NCI-H226 (cell line): ENCODE measurements at regions not wholly inside any gene's neighbourhood (a gene's known extent, or its start where the extent isn't known, plus 50 kb on each side); places are given as distances from the start of the nearest gene placed in this dataset.
"Not testable (repeated sequence)": the region's sequence is repeated elsewhere in the genome, so short reads cannot be mapped to it uniquely, and the experiment has no call there.

ENCODE experiments used
- DNase-seq: peaks from one replicate; pipeline ENCODE4 v3.0.0-alpha.2; 2015

DNA sequence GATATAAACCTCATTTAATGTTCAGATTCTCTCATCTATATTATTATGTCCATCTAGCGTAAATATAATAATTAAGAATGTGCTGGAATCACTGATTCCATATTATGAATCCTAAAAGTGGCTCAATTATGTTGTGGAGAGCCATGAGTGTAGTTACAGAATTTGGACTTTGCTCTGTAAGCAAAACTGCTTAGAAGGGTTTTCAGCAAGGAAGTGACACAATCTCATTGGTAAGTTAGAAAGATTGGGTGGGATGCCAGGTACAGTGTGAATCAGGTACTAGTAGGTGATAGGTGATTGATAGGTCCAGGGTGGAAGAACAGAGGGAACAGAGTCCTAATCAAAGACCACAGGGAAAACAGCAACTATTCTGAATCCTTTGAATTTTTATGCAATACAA lies 74.9 kb upstream of the ABLIM1 start:
- no peak for DNase-seq

DNA sequence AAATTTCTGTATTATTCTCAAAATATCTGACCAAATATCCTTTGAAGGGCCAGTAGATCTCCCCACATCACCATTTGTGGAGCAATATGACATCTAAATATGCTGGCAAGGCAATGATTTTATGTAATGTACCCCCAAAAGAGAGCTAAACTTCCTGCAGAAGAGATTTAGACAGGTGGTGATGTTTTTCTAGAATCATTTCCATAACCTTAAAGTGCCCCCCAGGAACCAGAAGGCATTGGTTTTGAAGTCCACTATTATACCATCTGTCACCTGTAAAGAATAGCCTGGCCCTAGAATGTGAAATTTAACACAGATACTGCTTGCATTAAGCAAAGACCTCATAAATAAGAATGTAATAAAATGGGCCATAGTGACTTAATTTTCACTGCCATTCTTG lies 77.9 kb upstream of the ABLIM1 start:
- DNase-seq: no peak

DNA sequence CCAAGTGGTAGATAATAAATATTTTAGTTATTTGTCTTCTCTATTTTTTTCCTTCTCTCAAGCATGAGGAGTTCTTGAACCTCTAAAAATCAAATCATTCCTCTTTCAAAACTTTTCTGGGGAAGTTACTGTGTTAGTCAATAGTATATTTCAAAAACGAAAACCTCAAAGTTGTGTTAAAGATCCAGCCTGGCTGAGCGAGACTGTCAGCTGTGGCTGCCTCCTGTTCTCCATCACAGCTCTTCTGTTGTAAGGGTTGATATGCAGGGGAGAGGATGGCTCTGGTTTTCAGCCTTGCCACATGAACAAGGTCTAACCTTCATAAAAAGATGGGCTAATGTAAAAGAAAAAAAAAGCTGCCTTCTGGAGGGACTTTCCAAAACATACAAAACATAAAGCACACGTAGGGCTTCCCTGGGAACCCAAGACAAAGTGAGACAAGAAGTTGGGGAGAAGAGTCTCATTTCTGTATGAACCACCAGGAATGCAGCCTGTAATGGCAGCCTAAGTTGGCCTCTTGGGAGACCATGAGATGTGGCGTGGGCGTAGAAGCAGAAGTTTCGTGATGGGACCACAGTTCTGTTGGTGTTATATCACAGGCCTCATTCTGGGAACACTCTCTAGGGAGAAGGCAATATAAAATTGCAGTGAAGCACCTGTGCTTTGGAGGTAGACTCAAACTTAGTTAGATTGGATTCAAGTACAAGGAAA lies 77.9 kb upstream of the FHIP2A start:
- no peak for DNase-seq

DNA sequence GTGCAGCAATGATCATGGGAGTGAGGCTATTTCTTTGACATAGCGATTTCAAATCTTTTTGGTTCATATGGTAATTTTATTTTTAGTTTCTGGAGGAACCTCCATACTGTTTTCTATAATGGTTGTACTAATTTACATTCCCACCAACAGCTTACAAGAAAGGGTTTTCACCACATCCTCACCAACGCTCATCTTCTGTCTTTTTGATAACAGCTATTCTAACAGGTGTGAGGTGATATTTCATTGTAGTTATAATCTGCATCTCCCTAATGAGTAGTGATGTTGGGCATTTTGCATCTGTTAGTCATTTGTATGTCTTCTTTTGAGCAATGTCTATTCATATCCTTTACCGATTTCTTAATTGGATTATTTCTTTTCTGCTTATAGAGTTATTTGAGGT lies 75.0 kb upstream of the FHIP2A start:
- DNase-seq: no peak

DNA sequence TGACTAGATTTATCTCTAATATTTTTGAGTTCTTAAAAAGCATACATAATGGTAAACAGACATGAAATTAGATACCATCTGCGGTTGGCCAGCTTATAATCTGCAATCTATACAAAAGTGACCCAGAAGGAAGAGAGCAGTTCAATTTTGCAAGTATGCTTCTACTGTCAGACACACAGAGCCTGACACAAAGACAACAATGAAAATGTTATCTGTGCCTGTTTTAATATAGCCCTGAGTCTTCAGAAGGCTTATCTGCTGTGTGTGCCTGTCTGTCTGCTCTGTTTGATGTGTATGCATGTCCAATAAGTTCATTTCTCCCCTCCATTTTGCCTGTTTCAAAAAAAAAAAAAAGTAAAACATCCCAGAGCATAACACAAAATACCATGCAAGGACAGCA lies 73.3 kb upstream of the FHIP2A start:
- no peak for DNase-seq

DNA sequence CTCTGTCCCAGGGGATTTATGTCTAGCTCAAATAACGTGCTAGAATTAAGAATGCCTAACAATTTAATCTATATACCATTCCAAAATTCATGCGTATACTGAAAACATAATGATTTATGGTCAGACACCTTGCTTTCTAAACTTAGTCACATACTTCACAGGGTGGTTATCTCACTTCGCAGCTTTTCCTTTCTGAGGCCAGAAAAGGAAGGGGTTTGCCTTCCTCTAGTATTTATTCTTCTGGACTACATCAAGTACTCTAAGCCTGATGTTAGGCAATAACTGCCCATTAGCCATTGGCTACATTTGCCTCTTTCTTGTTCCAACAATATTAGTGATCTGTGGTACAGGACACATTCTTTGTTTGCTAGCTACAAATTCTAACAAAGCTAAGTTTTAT lies 72.6 kb upstream of the FHIP2A start:
- no peak for DNase-seq

DNA sequence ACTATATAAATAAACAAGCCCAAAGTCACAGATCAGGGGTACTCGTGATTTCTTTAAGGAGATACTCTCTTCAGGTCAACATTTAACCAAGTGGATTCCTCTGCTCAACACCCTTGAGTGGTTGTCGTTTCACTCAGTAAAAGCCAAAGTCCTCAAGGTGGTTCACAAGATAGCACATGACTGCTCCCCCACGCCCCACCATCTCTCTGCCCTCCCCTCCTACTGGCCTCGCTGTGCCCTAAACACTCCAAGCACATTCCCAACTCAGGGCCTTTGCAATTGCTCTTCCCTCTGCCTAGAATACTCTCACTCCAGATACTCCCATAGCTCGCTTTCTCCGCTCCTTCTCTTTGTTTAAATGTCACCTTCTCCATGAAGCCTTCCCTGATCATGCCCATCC lies 72.1 kb upstream of the FHIP2A start:
- DNase-seq: no peak

DNA sequence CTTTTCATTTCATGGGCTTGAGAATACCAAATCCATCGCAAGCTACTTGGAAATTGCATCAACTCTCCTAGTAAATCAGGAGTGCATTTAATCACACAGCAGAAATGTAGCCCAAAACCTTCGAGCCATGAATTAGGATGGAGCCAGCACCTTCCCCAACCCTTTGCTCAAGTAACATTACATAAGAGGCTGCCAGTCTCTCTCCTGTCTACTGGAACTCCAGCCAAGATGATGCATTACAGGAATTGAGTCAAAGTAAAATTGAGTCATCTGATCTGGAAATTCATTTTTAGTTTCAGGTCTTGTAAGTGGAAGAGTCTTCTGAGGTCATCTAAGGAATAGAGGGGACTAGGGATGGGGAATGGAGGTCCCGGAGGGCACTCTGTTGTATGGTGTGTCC lies 69.7 kb upstream of the FHIP2A start:
- peak; percentile 51 for DNase-seq

DNA sequence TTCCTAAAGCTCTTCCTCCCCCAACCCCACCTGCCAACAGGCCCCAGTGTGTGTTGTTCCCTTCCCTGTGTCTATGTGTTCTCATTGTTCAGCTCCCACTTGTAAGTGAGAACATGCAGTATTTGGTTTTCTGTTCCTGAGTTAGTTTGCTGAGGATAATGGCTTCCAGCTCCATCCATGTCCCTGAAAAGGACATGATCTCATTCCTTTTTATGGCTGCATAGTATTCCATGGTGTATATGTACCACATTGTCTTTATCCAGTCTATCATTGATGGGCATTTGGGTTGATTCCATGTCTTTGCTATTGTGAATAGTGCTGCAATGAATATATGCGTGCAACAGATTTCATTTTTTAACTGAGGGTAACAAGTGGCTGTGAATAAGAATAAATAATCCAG lies 69.0 kb upstream of the FHIP2A start:
- not testable (repeated sequence) for DNase-seq

DNA sequence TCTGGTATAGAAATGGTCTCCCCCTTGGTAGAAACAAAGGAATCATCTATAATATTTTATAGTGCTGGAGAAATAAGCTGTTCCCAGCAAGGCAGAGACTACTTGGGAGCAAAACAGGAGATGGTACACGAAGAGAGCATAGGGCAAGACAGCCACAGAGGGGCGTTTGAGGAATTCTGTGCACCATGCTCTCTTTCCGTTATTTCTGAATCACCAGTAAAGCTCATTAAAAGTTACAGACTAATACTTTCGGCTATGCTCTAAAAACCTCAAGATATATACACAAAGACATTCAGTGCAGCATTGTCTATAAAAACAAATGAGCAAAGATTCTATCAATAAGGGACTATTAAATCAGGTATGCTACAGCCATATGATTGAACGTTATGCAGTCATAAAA lies 68.5 kb upstream of the FHIP2A start:
- DNase-seq: no peak

DNA sequence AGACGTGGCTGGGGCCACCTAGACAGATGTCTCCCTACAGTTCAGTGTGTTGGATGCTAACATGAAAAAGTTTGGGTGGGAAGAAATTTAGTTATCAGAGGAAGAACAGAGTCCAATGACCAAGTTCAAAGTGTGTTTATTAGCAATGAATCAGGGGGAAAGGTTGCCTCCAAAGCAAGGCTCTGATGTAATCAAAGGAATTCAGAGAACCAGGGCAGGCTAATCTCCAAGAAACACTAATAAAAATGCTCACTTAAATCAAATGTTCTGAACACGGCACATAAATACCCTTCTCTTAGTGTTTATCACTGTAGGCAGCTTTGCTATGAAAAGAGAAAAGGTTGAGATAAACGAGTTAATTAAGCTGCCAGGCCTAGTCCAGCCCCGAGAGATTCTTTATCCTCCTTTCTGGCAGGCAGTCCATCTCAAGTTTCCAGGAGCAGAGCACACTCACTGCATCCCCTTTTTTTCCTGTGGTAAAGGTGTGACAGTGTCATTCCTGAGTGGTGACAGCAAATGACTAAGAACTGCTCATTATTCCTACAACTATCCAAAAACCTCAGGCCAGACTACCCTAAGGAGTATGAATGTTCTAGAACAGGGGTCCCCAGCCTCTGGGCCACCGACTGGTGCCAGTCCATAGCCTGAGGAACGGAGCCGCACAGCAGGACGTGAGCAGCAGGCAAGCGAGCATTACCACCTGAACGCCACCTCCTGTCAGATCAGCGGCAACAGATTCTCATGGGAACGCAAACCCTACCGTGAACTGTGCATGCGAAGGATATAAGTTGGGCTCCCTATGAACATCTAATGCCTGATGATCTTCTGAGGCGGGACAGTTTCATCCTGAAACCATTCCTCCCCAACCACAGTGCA lies 66.9 kb upstream of the FHIP2A start:
- no peak for DNase-seq

DNA sequence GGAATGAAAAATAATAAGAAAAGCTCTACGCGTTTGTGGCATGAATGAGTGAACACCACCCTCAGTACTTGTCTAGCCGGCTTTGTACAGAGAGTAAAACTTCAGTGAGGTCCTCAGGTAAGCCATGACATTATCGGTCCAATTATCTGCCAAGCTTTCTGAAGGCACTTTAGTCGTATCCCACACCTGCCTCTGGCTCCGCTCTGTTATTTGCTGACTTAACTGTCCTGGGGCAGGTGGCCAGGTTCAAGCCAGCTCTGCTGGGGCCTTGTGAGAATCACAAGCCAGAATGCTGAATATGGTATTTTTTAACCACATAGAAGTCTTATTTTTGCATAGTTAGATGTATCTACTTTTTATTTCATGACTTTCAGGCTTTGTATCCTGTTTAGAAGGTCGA lies 66.0 kb upstream of the FHIP2A start:
- DNase-seq: no peak

DNA sequence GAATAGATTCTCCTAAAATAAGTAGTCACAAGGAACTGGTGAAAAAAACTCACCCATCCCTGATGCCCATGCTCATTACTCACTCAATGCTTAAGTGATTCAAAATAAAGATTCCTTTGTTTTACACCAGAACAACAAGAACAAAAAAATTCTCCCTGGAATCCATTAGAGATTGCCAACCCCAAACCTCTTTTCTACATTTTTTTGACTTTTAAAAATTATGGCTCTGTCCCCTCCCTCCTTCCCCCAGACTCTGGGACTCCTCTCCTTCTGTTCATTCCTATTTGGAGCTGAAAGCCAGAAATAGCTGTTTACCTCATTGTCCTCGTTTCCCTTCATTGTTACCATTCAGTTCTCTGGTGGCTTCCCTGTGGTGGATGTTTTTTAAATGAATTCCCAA lies 63.2 kb upstream of the FHIP2A start:
- no peak for DNase-seq

DNA sequence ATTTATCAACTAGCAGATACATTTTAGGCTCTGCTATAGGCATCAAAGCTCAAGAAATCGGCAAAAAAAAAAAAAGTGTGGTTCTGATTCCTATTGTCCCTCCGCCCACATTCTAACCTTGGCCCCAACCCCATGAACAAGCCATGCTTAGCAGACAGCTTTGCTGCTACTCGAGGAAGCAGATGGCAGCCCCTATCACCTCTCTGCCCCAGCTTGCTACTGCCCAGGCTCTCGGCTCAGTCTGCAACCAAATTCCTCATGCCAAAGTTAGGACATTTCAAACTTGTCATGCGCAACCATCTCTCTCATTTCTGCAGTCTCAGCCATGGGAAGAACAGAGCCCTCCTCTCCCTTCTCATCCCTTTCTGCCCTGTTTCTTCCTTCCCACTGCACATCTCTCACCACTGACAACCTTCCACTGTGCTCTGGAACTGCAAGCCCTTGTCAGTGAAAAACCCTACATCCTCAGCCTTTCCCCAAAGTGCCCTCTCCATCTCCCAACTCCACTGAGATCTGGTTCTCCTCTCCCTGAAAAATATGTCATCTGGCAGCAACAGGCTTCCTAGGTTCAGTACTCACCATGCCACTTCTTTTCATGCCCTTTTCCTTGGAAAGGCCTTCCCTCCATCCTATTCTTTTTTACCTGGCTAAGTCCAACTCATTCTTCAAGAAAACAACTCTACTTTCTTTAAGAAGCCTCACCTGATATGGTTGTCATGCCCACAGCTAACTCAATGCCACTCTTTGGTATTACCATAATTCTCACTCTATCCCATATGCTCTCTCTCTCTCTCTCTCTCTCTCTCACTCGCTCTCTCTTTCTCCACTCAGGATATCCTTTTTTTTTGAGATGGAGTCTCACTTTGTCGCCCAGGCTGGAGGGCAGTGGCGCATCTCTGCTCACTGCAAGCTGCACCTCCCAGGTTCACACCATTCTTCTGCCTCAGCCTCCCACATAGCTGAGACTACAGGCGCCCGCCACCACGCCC lies 60.1 kb upstream of the FHIP2A start:
- no peak for DNase-seq

DNA sequence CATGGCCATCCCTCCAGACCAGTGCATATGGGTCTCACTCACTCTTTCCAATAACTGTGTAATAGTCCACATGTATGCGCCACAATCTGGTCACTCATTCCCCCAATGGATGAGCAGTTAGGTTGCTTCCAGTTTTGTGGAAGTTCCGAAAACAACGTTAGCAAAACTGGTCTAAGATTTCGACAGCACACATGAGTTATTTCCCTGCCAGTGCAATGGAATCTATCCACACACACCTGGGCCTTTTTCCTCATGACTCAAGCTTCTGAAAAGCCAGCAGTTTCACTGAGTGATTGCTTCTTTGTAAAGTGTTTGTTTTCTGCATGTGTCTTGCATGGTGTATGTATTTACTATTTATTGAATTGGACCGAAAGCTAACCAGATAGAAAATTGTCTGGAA lies 58.8 kb upstream of the FHIP2A start:
- no peak for DNase-seq

DNA sequence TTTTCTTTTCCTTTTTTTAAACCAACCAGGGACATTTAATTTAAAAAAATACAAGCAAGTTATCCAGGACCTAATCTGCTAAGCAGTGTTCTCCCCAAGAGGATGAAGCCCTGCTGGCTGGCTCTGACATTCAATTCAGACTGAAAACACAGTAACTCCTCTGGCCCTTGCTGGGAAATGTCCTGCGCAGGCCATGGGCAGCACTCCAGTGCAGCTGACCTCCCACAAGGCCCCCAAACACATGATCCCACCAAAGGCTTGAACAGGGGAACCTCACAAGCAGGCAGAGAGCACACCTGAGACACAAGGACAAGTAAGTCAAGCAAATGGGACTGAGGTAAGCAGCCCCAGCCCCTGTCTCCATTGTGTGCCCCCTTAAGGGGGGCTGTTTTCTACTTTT lies 56.9 kb upstream of the FHIP2A start:
- DNase-seq: no peak

DNA sequence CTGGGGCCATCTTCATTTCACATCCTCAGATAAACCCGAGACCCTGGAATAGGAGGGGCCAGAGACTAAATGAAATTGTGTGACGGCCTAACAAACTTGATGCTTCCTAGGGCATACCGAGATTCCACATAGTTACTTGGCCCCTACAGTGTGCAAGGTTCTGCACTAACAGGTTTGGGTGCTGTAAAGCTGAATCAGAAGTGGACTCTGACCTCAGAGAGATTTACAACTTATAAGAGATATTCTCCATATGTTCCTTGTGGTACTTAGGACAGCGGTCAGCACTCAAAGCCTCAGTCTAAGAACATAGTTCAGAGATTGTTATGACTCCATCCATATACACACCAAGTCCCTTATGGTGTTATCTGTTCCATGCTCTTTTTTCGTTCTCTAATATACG lies 55.1 kb upstream of the FHIP2A start:
- DNase-seq: no peak

DNA sequence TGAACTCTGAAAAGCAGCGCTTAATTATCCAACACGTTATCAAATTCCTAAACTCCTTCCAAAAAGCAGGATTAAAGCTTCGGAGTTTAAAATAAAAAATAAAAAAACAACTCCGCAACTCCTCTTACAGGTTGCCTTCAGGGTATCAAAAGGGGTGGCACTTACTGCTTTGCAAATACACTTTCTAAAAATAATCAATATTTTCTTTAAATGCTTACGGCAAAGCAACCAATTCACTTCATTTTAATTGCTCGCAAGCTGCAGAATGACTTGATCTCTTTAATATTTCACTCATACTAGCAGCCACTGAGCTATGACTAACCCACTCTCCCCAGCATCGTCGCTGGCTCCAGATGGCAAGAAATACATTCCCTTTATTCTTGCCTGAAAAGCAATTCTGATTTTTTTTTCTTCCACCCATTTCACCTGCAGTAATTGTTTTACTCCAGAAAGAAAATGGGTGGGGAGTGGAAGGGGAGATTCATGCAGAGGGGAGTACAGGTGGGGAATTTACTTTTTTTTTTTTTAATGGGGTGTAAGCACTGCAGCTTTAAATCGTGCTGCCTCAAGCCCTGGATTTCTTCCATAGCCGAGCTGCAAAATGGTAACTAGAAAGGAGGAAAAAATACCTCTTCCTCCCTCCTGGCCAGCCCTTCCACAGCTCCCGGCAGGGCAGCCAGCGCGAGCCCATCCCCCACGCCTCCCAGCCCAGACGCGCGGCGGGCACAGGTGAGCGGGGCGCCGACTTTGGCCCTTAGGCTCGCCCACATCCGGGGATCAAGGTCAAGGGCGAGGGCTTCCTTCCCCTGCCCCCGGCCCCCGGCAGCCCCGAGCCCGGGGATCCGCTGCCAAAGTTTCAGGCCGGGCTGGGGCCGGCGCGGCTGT lies 54.2 kb upstream of the FHIP2A start:
- DNase-seq: no peak

DNA sequence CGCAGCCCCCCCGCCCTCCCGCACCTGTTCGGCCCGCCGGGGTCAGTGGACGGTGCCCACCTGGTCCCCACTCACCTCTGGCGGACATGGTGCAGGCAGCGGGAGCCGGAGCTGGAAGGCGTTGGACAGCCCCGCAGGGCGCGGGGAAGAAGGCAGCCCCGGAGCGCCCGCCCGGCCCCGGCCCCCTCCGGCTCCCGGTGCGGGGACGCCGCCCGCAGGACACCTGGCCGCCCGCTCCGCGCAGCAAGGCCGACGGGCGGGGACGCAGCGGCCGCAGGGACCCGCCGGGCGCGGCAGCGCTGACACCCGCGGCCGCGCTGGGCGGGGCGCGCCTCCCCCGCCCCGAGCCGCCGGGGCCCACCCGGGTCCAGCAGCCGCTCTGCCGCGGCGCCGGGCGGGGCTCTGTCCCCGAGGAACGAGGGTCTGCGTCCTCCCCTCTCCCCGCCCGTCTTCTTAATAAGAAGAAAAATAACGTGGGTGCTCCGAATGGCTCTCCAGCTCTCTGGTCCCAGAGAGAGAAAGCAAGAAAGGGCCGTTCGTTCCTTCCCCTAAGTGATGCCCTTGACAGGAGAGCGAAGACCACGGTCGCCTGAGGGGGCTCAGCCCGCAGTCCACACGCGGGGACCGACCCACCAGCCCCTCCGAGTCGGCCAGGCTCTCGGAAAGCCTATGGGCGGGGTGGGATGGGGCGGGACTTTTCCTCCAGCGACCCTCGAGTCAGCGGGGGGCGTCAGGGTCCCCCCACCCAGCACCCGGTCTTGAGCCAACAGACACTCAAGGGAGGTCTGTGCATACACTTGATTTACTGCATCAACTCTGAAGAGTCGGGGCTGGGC lies 53.4 kb upstream of the FHIP2A start:
- no peak for DNase-seq

DNA sequence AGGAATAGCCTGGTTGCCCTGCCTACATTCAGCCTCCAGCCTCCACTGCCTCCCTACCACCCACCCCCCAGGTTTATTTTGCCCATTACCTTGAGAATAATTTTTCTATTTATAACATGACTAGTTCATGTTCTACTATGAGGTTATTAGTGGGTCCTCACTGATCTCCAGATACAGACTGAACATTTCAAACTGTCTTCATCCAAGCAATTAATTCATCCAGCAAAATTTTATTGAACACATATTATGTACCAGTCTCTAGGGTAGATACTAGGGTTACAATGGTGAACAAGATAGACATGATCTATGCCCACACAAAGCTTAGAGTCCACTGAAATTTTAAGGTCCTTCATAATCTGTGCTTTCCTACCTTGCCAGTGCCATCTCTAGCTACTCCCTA lies 51.6 kb upstream of the FHIP2A start:
- DNase-seq: no peak

DNA sequence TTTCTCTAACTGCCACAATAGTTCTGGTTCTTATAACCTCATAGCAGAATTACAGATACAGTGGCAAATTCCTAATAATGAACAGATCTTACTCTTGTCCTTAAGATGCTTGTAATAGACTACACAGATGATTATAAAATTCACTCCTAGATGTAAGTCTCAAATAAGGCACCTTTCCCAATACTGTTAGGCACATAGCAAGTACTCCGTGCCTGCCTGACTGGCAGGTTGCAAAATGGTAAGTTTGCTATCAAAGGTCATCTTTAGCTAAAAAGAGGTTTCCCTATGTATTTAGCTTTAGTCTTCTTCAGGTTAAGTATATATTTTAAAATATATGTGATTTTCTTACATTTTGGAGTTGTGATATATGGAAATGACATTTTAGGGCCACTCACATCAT lies 50.4 kb upstream of the FHIP2A start:
- DNase-seq: no peak
